ENCODE measurements at regions not wholly inside any gene's neighbourhood (a gene's known extent, or its start where the extent isn't known, plus 50 kb on each side); places are given as distances from the start of the nearest gene placed in this dataset.

GRCh38 chr11:121928597-121929580, 187.1 kb downstream of the BLID start:
- Histone ChIP-seq H3K79me2 (ENCODE audit: insufficient read depth, low read length) (no peaks in the 10 kb centered on the region), H4K20me1 (ENCODE audit: insufficient read depth) (no peaks in the 10 kb centered on the region), H3K27ac (ENCODE audit: low read depth, low read length) (no peak overlapping the region), H3K27me3 (ENCODE audit: insufficient read depth, low read length) (no peaks in the 10 kb centered on the region), H3K4me2 (ENCODE audit: low read length) (no peak overlapping the region), H2AFZ (ENCODE audit: low read depth, low read length, poor library complexity, severe bottlenecking) (no peak overlapping the region), H3K9ac (ENCODE audit: low read length) (no peak overlapping the region), H3K9me3 (ENCODE audit: control insufficient read depth in 1 of 2, insufficient read depth in 1 of 2, low read depth in 1 of 2, low read length in 2 of 2) (no peaks in the 10 kb centered on the region), H3K4me3 (replicated peaks in 1 of 2; ENCODE audit: low read depth in 1 of 2, low read length in 2 of 2) (no peak overlapping the region), H3K4me1 (ENCODE audit: control insufficient read depth in 1 of 2, insufficient read depth in 2 of 2, low read length in 2 of 2) (no peaks in the 10 kb centered on the region), H3K9me2 (ENCODE audit: insufficient read depth) (no peaks in the 10 kb centered on the region), H3K36me3 (ENCODE audit: control insufficient read depth in 1 of 2, insufficient read depth in 2 of 2, low read length in 2 of 2) (no peaks in the 10 kb centered on the region)
- BruUV-seq (replicated peaks) = no TSS peak
- no peak for ATAC-seq
- intact Hi-C loops (cut with micrococcal nuclease) = no loop called here
- RAD21 ChIA-PET (ENCODE audit: low non-redundant PET in 1 of 2, low total read pairs in 2 of 2, uncharacterized antibody in 2 of 2, unreplicated experiment in 2 of 2) = no interaction called here
- CTCF ChIA-PET = no interaction called here
- POLR2A ChIA-PET = no interaction called here
- no peak for DNase-seq (ENCODE audit: low read depth, low spot score)
- TF ChIP-seq TCF7L2 (IDR thresholded peaks at IDR 0.05; ENCODE audit: borderline replicate concordance, extremely low read depth, insufficient read depth, insufficient read length) (peak; percentile 96), EGR1 (IDR thresholded peaks at IDR 0.05; ENCODE audit: low read depth) (no peak), JUND (IDR thresholded peaks at IDR 0.05) (no peak)

GRCh38 chr11:121927789-121928188, 188.2 kb downstream of the BLID start:
- intact Hi-C loops (cut with micrococcal nuclease) = no loop called here
- H3K4me2 ChIP-seq (ENCODE audit: low read length) = no peak overlapping the region
- no peak overlapping the region for H3K27ac ChIP-seq (ENCODE audit: low read depth, low read length)
- CTCF ChIA-PET = no interaction called here
- no peaks in the 10 kb centered on the region for H3K9me3 ChIP-seq (ENCODE audit: control insufficient read depth in 1 of 2, insufficient read depth in 1 of 2, low read depth in 1 of 2, low read length in 2 of 2)
- no peaks in the 10 kb centered on the region for H3K4me1 ChIP-seq (ENCODE audit: control insufficient read depth in 1 of 2, insufficient read depth in 2 of 2, low read length in 2 of 2)
- H3K79me2 ChIP-seq (ENCODE audit: insufficient read depth, low read length) = no peaks in the 10 kb centered on the region
- POLR2A ChIA-PET = no interaction called here
- DNase-seq (ENCODE audit: low read depth, low spot score) (no peak), ATAC-seq (no peak)
- no peaks in the 10 kb centered on the region for H4K20me1 ChIP-seq (ENCODE audit: insufficient read depth)
- no peaks in the 10 kb centered on the region for H3K36me3 ChIP-seq (ENCODE audit: control insufficient read depth in 1 of 2, insufficient read depth in 2 of 2, low read length in 2 of 2)
- H3K4me3 ChIP-seq (replicated peaks in 1 of 2; ENCODE audit: low read depth in 1 of 2, low read length in 2 of 2) = no peak overlapping the region
- RAD21 ChIA-PET (ENCODE audit: low non-redundant PET in 1 of 2, low total read pairs in 2 of 2, uncharacterized antibody in 2 of 2, unreplicated experiment in 2 of 2) = no interaction called here
- TF ChIP-seq CTCF (IDR thresholded peaks at IDR 0.05 in 2 of 3, conservative IDR thresholded peaks at IDR 0.05 in 1 of 3; ENCODE audit: borderline replicate concordance in 1 of 3, insufficient read depth in 1 of 3, low read depth in 2 of 3, low read length in 2 of 3) (no peak), POLR2A (IDR thresholded peaks at IDR 0.05; ENCODE audit: borderline replicate concordance, extremely low read depth, insufficient read depth, insufficient read length) (no peak), YY1 (IDR thresholded peaks at IDR 0.05; ENCODE audit: extremely low read depth, insufficient replicate concordance, low read depth, low read length) (no peak), RAD21 (IDR thresholded peaks at IDR 0.05; ENCODE audit: low read depth) (no peak), MAX (IDR thresholded peaks at IDR 0.05) (no peak), FOSL1 (IDR thresholded peaks at IDR 0.05; ENCODE audit: low read depth) (no peak), SRF (IDR thresholded peaks at IDR 0.05; ENCODE audit: low read depth) (no peak), EZH2phosphoT487 (IDR thresholded peaks at IDR 0.05; ENCODE audit: borderline replicate concordance) (no peak), TCF7L2 (IDR thresholded peaks at IDR 0.05; ENCODE audit: borderline replicate concordance, extremely low read depth, insufficient read depth, insufficient read length) (no peak), JUND (IDR thresholded peaks at IDR 0.05) (no peak), SP1 (IDR thresholded peaks at IDR 0.05; ENCODE audit: low read depth) (no peak), EZH2 (IDR thresholded peaks at IDR 0.05) (no peak), CBX3 (IDR thresholded peaks at IDR 0.05; ENCODE audit: low read depth) (no peak)
- H2AFZ ChIP-seq (ENCODE audit: low read depth, low read length, poor library complexity, severe bottlenecking) = no peak overlapping the region
- H3K9me2 ChIP-seq (ENCODE audit: insufficient read depth) = no peaks in the 10 kb centered on the region
- no peak overlapping the region for H3K9ac ChIP-seq (ENCODE audit: low read length)
- no peaks in the 10 kb centered on the region for H3K27me3 ChIP-seq (ENCODE audit: insufficient read depth, low read length)
- no TSS peak for BruUV-seq (replicated peaks)

Data from HCT116 (cell line).